H9 (cell line): ENCODE measurements at regions not wholly inside any gene's neighbourhood (a gene's known extent, or its start where the extent isn't known, plus 50 kb on each side); places are given as distances from the start of the nearest gene placed in this dataset.

Source experiments
- DNase-seq: peaks from one replicate; pipeline ENCODE4 v3.0.0-alpha.2; 2017
- H2AFZ ChIP-seq: one replicate; pipeline ENCODE4 v1.6.1; 2013; ENCODE audit warnings: mild to moderate bottlenecking, low read length, control low read depth, moderate library complexity
- H2AK5ac ChIP-seq: 2 replicates; pipeline ENCODE4 v1.6.1; 2013; ENCODE audit warnings: low read length, control low read depth, mixed read lengths; ENCODE audit not compliant: insufficient read length
- H2BK120ac ChIP-seq: one replicate; pipeline ENCODE4 v1.6.1; 2013; ENCODE audit warnings: low read depth, mild to moderate bottlenecking, low read length, control low read depth, inconsistent platforms; ENCODE audit not compliant: poor library complexity, severe bottlenecking
- H2BK12ac ChIP-seq: 2 replicates; pipeline ENCODE4 v1.6.1; 2013; ENCODE audit warnings: low read length, control low read depth, mixed read lengths, low read depth; ENCODE audit not compliant: insufficient read length
- H2BK15ac ChIP-seq: 2 replicates; pipeline ENCODE4 v1.6.1; 2013; ENCODE audit warnings: low read depth, low read length, control low read depth
- H2BK20ac ChIP-seq: one replicate; pipeline ENCODE4 v1.6.1; 2013; ENCODE audit warnings: low read depth, mild to moderate bottlenecking, low read length, control low read depth, inconsistent platforms; ENCODE audit not compliant: poor library complexity, severe bottlenecking
- H2BK5ac ChIP-seq: 2 replicates; pipeline ENCODE4 v1.6.1; 2013; ENCODE audit warnings: low read length, control low read depth, mixed read lengths; ENCODE audit not compliant: insufficient read length
- H3K14ac ChIP-seq: 2 replicates; pipeline ENCODE4 v1.6.1; 2013; ENCODE audit warnings: low read length, control low read depth; ENCODE audit not compliant: insufficient read depth
- H3K18ac ChIP-seq: 2 replicates; pipeline ENCODE4 v1.6.1; 2013; ENCODE audit warnings: low read depth, mild to moderate bottlenecking, mixed read lengths, low read length, control low read depth; ENCODE audit not compliant: insufficient read length
- H3K23ac ChIP-seq: 2 replicates; pipeline ENCODE4 v1.6.1; 2013; ENCODE audit warnings: low read length, control low read depth, mixed read lengths, low read depth; ENCODE audit not compliant: insufficient read length
- H3K23me2 ChIP-seq: 2 replicates; pipeline ENCODE4 v1.6.1; 2013; ENCODE audit warnings: low read depth, mild to moderate bottlenecking, mixed read lengths, low read length, control low read depth; ENCODE audit not compliant: insufficient read length, poor library complexity, severe bottlenecking
- H3K27ac ChIP-seq: 2 replicates; pipeline ENCODE4 v1.5.1; 2013; ENCODE audit warnings: low read length, control low read depth, mixed read lengths, low read depth; ENCODE audit not compliant: insufficient read length
- H3K27me3 ChIP-seq: 2 replicates; pipeline ENCODE4 v1.6.1; 2013; ENCODE audit warnings: low read length, control low read depth, inconsistent platforms; ENCODE audit not compliant: insufficient read depth
- H3K4ac ChIP-seq: 2 replicates; pipeline ENCODE4 v1.6.1; 2013; ENCODE audit warnings: low read depth, mild to moderate bottlenecking, control low read depth, inconsistent platforms, low read length, moderate library complexity
- H3K4me1 ChIP-seq: 2 replicates; pipeline ENCODE4 v1.6.1; 2013; ENCODE audit warnings: low read length, control low read depth, inconsistent platforms; ENCODE audit not compliant: insufficient read depth
- H3K4me2 ChIP-seq: 2 replicates; pipeline ENCODE4 v1.6.1; 2013; ENCODE audit warnings: low read length, control low read depth, mixed read lengths; ENCODE audit not compliant: insufficient read length, insufficient read depth
- H3K56ac ChIP-seq: 2 replicates; pipeline ENCODE4 v1.6.1; 2013; ENCODE audit warnings: low read depth, mild to moderate bottlenecking, mixed read lengths, low read length, control low read depth; ENCODE audit not compliant: insufficient read length
- H3K79me1 ChIP-seq: 2 replicates; pipeline ENCODE4 v1.6.1; 2013; ENCODE audit warnings: low read depth, mild to moderate bottlenecking, moderate library complexity, low read length, control low read depth, inconsistent platforms; ENCODE audit not compliant: insufficient read depth, poor library complexity, severe bottlenecking
- H3K79me2 ChIP-seq: 2 replicates; pipeline ENCODE4 v1.6.1; 2013; ENCODE audit warnings: low read length, control low read depth, inconsistent platforms; ENCODE audit not compliant: insufficient read depth
- H3K9ac ChIP-seq: 2 replicates; pipeline ENCODE4 v1.6.1; 2013; ENCODE audit warnings: low read length, control low read depth, mixed read lengths; ENCODE audit not compliant: insufficient read length; ENCODE audit errors: extremely low read depth
- H3K9me3 ChIP-seq: one replicate; pipeline ENCODE4 v1.6.1; 2013; ENCODE audit warnings: low read depth, low read length, inconsistent platforms; ENCODE audit not compliant: control insufficient read depth
- H3T11ph ChIP-seq: one replicate; pipeline ENCODE4 v1.6.1; 2013; ENCODE audit warnings: mild to moderate bottlenecking, low read length, control low read depth, inconsistent platforms
- H4K20me1 ChIP-seq: one replicate; pipeline ENCODE4 v1.6.1; 2013; ENCODE audit not compliant: control insufficient read depth, insufficient read length, insufficient read depth
- H4K5ac ChIP-seq: 2 replicates; pipeline ENCODE4 v1.6.1; 2013; ENCODE audit warnings: low read depth, mild to moderate bottlenecking, mixed read lengths, low read length, control low read depth; ENCODE audit not compliant: insufficient read length
- H4K8ac ChIP-seq: replicated peaks from 2 replicates; pipeline ENCODE4 v1.6.1; 2013; ENCODE audit warnings: low read length, control low read depth, mixed read lengths, low read depth; ENCODE audit not compliant: insufficient read length
- H4K91ac ChIP-seq: 2 replicates; pipeline ENCODE4 v1.6.1; 2013; ENCODE audit warnings: low read depth, mild to moderate bottlenecking, moderate library complexity, mixed read lengths, low read length, control low read depth; ENCODE audit not compliant: insufficient read length
- H3K27ac Mint-ChIP-seq, 3 experiments: 2 replicates in 2 of 3; 3 replicates in 1 of 3; pipeline ENCODE4 v1.8.0; 2020 to 2021; ENCODE audit warnings: mixed read lengths in 3 of 3, mild to moderate bottlenecking in 1 of 3, moderate library complexity in 1 of 3
- H3K27me3 Mint-ChIP-seq: 2 replicates; pipeline ENCODE4 v1.8.0; 2021; ENCODE audit warnings: low read depth, mild to moderate bottlenecking, moderate library complexity, mixed read lengths
- H3K36me3 Mint-ChIP-seq, 3 experiments: 2 replicates in 2 of 3; 3 replicates in 1 of 3; pipeline ENCODE4 v1.8.0; 2020 to 2021; ENCODE audit warnings: low read depth in 3 of 3, mixed read lengths in 3 of 3; ENCODE audit not compliant: insufficient read depth in 1 of 3
- H3K4me1 Mint-ChIP-seq, 2 experiments: 2 replicates each; pipeline ENCODE4 v1.8.0; 2020; ENCODE audit warnings: mixed read lengths in 2 of 2
- H3K4me3 Mint-ChIP-seq, 2 experiments: 2 replicates in 1 of 2; 3 replicates in 1 of 2; pipeline ENCODE4 v1.8.0; 2020 to 2021; ENCODE audit warnings: mild to moderate bottlenecking in 2 of 2, mixed read lengths in 2 of 2, moderate library complexity in 1 of 2
- H3K9me3 Mint-ChIP-seq, 2 experiments: 2 replicates in 1 of 2; 3 replicates in 1 of 2; pipeline ENCODE4 v1.8.0; 2020; ENCODE audit warnings: mild to moderate bottlenecking in 2 of 2, mixed read lengths in 2 of 2, moderate library complexity in 1 of 2
- CTCF ChIP-seq: fragments of 200-600 bp; sonication (generic); conservative IDR thresholded peaks from 3 replicates; pipeline ENCODE4 v1.8.0; 2021; ENCODE audit warnings: antibody characterized with exemption, mild to moderate bottlenecking
- WGBS: extraction: QIAGEN DNeasy Blood & Tissue Kit; methylation state at CpG from one replicate; pipeline ENCODE4 v1.1.7; 2013; ENCODE audit warnings: missing lambda C conversion rate, low lambda C conversion rate, mixed read lengths; ENCODE audit not compliant: insufficient read length; ENCODE audit errors: extremely low coverage; 5-methylcytosine and 5-hydroxymethylcytosine counted together

GRCh38 chr10:117631276-117632145 lies 89.0 kb downstream of the EMX2 start:
- Histone ChIP-seq H3K27me3 (no peaks in the 10 kb centered on the region), H3K9ac (no peak overlapping the region), H3K79me1 (no peaks in the 10 kb centered on the region), H3K9me3 (no peaks in the 10 kb centered on the region), H2BK120ac (no peak overlapping the region), H4K5ac (no peak overlapping the region), H2BK5ac (no peak overlapping the region), H2BK15ac (no peak overlapping the region), H3K79me2 (no peaks in the 10 kb centered on the region), H4K8ac (no peak overlapping the region), H3K56ac (no peak overlapping the region), H2AK5ac (no peak overlapping the region), H2BK12ac (no peak overlapping the region), H4K20me1 (no peaks in the 10 kb centered on the region), H3T11ph (no peak overlapping the region), H4K91ac (no peak overlapping the region), H3K27ac (no peak overlapping the region), H3K4ac (no peak overlapping the region), H2AFZ (no peak overlapping the region), H2BK20ac (no peak overlapping the region), H3K4me1 (no peaks in the 10 kb centered on the region), H3K4me2 (no peak overlapping the region), H3K23me2 (no peaks in the 10 kb centered on the region), H3K14ac (no peak overlapping the region; the same call in 1 of the 2 replicates), H3K23ac (no peak overlapping the region), H3K18ac (no peak overlapping the region)
- Mint-ChIP-seq H3K36me3 (no peaks in the 10 kb centered on the region), H3K9me3 (no peaks in the 10 kb centered on the region), H3K4me3 (no peak overlapping the region), H3K27me3 (peaks cover 6% of the 10 kb centered on the region), H3K27ac (peak overlapping the region in 1 of 3 experiments; percentile 53; a peak in 1 of 7 replicates), H3K4me1 (no peaks in the 10 kb centered on the region)
- TF ChIP-seq CTCF = no peak
- no CpG with 5 or more reads among the region's 11 CpGs for WGBS
- DNase-seq = no peak
